ENCODE measurements at regions not wholly inside any gene's neighbourhood (a gene's known extent, or its start where the extent isn't known, plus 50 kb on each side); places are given as distances from the start of the nearest gene placed in this dataset.

DNA sequence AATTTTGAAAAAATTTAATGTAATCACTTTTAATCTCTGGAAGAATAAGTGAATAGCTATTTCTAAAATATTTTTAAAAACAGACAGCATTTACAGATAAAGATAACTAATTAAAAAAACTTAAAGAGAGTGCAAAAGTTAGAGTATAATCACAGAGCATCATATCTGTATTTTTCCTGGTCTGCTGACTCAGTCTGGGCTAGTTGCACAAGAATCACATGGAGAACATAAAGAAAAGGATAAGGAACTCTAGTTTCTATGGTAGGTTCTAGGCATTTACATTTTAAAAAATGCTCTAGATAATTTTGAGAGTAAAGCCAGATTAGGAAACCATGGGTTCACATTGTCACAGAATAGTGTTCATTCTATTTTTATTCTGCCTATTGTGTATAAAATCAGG is 347.4 kb downstream of the PSAT1 start:
- no peaks in the 10 kb centered on the region for H3K4me1 ChIP-seq
- H3K9me3 ChIP-seq: peaks cover 0 to 11% of the 10 kb centered on the region in 2 donors
- no peaks in the 10 kb centered on the region for H3K27me3 ChIP-seq
- no peak overlapping the region for H3K4me3 ChIP-seq
- no peak overlapping the region for H3K27ac ChIP-seq
- ATAC-seq (no peak), DNase-seq (no peak)
- no peaks in the 10 kb centered on the region for H3K36me3 ChIP-seq
- intact Hi-C loops (cut with DNase I): no loop called here
- TF ChIP-seq, protein P1, sequence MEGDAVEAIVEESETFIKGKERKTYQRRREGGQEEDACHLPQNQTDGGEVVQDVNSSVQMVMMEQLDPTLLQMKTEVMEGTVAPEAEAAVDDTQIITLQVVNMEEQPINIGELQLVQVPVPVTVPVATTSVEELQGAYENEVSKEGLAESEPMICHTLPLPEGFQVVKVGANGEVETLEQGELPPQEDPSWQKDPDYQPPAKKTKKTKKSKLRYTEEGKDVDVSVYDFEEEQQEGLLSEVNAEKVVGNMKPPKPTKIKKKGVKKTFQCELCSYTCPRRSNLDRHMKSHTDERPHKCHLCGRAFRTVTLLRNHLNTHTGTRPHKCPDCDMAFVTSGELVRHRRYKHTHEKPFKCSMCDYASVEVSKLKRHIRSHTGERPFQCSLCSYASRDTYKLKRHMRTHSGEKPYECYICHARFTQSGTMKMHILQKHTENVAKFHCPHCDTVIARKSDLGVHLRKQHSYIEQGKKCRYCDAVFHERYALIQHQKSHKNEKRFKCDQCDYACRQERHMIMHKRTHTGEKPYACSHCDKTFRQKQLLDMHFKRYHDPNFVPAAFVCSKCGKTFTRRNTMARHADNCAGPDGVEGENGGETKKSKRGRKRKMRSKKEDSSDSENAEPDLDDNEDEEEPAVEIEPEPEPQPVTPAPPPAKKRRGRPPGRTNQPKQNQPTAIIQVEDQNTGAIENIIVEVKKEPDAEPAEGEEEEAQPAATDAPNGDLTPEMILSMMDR (IDR thresholded peaks at IDR 0.05): no peak

DNA sequence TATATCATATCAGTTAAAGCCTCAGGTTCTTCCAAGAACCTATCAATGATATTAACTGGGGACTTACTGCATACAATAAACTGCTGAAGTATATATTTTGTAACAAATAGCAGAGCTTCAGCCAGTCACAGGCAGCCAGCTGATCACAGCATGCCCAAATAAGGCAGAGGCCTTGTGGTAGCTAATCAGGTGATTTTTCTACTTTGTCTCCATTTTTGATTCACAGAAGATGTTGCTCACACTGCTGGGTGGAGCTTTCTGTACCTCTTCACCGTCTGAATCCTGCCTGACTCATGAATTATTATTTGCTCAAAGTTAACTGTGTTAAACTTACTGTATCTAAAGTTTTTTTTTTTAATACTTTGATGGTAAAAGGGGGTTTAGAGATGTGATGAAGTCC is 357.4 kb downstream of the PSAT1 start:
- TF ChIP-seq, protein P1 (IDR thresholded peaks at IDR 0.05): no peak
- Histone ChIP-seq H3K4me1 (no peaks in the 10 kb centered on the region), H3K27ac (no peak overlapping the region), H3K4me3 (no peak overlapping the region), H3K36me3 (no peaks in the 10 kb centered on the region), H3K27me3 (no peaks in the 10 kb centered on the region), H3K9me3 (no peaks in the 10 kb centered on the region)
- DNase-seq (no peak), ATAC-seq (no peak)
- intact Hi-C loops (cut with DNase I): no loop called here

- Histone ChIP-seq H3K4me3 (no peak overlapping the region), H3K4me1 (no peaks in the 10 kb centered on the region), H3K36me3 (no peaks in the 10 kb centered on the region), H3K27ac (no peak overlapping the region), H3K27me3 (peaks cover 0 to 3% of the 10 kb centered on the region in 2 donors), H3K9me3 (no peaks in the 10 kb centered on the region)
- TF ChIP-seq, protein P1 (IDR thresholded peaks at IDR 0.05): no peak
- ATAC-seq (no peak), DNase-seq (no peak)
- intact Hi-C loops (cut with DNase I): no loop called here
Observed at GRCh38 chr9:78663369-78663768, 366.4 kb downstream of the PSAT1 start.

DNA sequence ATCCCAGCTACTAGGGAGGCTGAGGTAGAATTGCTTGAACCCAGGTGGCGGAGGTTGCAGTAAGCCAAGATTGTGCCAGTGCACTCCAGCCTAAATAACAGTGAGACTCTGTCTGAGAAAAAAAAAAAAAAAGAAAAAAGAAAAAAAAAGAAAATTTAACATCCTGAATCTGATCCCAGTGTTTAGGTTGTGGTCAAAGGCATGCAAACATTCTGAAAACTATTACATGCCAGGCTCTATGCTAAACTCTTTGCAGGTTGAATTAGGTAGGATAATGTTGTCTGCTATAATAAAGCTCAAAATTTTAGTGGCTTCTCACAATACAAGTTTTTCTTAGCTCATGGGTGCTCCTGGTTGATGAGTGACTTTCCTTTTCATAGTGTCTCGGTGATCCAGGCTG is 367.4 kb downstream of the PSAT1 start:
- Histone ChIP-seq H3K4me3 (no peak overlapping the region), H3K36me3 (no peaks in the 10 kb centered on the region), H3K4me1 (no peaks in the 10 kb centered on the region), H3K9me3 (no peaks in the 10 kb centered on the region), H3K27me3 (peaks cover 0 to 3% of the 10 kb centered on the region in 2 donors), H3K27ac (no peak overlapping the region)
- intact Hi-C loops (cut with DNase I): no loop called here
- TF ChIP-seq, protein P1 (IDR thresholded peaks at IDR 0.05): no peak
- DNase-seq: no peak
- ATAC-seq: no peak

- Histone ChIP-seq H3K36me3 (no peaks in the 10 kb centered on the region), H3K9me3 (no peaks in the 10 kb centered on the region), H3K27ac (no peak overlapping the region), H3K27me3 (peaks cover 0 to 3% of the 10 kb centered on the region in 2 donors), H3K4me1 (no peaks in the 10 kb centered on the region), H3K4me3 (no peak overlapping the region)
- DNase-seq (no peak), ATAC-seq (no peak)
- TF ChIP-seq, protein P1 (IDR thresholded peaks at IDR 0.05): no peak
- intact Hi-C loops (cut with DNase I): no loop called here
Observed at GRCh38 chr9:78666818-78667414, 370.0 kb downstream of the PSAT1 start.

All from left lung (tissue), 4 donors.